Body of pancreas (tissue), 4 donors: ENCODE measurements at regions not wholly inside any gene's neighbourhood (a gene's known extent, or its start where the extent isn't known, plus 50 kb on each side); places are given as distances from the start of the nearest gene placed in this dataset.

ENCODE experiments used
- POLR2A ChIP-seq, 3 donors: fragments of 450-650 bp; IDR thresholded peaks; one replicate each; pipeline ENCODE4 v1.6.1; 2016; ENCODE audit warnings: antibody characterized with exemption in 3 of 3, mild to moderate bottlenecking in 2 of 3
- TF ChIP-seq, protein P1 (sequence below), 7 experiments: fragments of 450-650 bp in 4 of 7; fragments of 200-600 bp in 3 of 7; sonication (generic) in 3 of 7; IDR thresholded peaks; one replicate each; pipeline ENCODE4 v1.5.1; 2016 to 2019; ENCODE audit warnings: antibody characterized with exemption in 7 of 7

DNA sequence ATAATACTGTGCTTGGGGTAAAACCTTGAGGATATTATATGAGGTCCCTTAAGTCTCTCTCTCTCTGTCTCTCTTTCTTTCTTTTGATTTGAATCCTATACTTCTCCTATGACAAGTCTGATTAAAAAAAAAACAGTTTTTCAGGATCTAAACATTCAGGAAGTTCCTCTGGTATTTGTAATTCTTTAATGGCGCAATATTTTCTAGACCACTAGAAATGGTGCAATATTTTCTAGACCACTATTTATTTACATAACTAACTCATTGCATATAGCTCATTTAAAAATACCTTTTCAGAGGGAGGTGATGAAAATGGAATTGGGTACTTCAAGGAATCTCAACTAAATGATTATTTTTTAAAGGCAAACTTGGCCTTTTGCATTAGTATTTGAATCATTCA is 1235.3 kb downstream of the GATA3 start:
- TF ChIP-seq, protein P1, sequence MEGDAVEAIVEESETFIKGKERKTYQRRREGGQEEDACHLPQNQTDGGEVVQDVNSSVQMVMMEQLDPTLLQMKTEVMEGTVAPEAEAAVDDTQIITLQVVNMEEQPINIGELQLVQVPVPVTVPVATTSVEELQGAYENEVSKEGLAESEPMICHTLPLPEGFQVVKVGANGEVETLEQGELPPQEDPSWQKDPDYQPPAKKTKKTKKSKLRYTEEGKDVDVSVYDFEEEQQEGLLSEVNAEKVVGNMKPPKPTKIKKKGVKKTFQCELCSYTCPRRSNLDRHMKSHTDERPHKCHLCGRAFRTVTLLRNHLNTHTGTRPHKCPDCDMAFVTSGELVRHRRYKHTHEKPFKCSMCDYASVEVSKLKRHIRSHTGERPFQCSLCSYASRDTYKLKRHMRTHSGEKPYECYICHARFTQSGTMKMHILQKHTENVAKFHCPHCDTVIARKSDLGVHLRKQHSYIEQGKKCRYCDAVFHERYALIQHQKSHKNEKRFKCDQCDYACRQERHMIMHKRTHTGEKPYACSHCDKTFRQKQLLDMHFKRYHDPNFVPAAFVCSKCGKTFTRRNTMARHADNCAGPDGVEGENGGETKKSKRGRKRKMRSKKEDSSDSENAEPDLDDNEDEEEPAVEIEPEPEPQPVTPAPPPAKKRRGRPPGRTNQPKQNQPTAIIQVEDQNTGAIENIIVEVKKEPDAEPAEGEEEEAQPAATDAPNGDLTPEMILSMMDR (IDR thresholded peaks at IDR 0.05): no peak
- no peak for TF ChIP-seq POLR2A (IDR thresholded peaks at IDR 0.05)
